ENCODE measurements at regions not wholly inside any gene's neighbourhood (a gene's known extent, or its start where the extent isn't known, plus 50 kb on each side); places are given as distances from the start of the nearest gene placed in this dataset.
"Not testable (repeated sequence)": the region's sequence is repeated elsewhere in the genome, so short reads cannot be mapped to it uniquely, and the experiment has no call there.

DNA sequence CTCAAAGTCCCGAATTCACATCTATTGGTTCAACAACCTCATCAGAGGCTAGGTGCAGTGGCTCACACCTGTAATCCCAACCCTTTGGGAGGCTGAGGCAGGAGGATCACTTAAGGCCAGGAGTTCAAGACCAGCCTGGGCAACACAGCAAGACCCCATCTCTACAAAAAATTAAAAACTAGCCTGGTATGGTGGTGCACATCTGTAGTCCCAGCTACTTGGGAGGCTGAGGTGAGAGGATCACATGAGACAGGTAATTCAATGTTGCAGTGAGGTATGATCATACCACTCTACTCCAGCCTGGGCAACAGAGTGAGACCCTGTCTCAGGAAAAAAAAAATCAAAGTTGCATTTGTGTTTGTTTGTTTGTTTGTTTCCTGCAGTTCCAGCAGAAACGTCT, 80.1 kb upstream of the RAI2 start:
- TF ChIP-seq, protein P1, sequence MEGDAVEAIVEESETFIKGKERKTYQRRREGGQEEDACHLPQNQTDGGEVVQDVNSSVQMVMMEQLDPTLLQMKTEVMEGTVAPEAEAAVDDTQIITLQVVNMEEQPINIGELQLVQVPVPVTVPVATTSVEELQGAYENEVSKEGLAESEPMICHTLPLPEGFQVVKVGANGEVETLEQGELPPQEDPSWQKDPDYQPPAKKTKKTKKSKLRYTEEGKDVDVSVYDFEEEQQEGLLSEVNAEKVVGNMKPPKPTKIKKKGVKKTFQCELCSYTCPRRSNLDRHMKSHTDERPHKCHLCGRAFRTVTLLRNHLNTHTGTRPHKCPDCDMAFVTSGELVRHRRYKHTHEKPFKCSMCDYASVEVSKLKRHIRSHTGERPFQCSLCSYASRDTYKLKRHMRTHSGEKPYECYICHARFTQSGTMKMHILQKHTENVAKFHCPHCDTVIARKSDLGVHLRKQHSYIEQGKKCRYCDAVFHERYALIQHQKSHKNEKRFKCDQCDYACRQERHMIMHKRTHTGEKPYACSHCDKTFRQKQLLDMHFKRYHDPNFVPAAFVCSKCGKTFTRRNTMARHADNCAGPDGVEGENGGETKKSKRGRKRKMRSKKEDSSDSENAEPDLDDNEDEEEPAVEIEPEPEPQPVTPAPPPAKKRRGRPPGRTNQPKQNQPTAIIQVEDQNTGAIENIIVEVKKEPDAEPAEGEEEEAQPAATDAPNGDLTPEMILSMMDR (IDR thresholded peaks at IDR 0.05) = not testable (repeated sequence)
- TF ChIP-seq POLR2A (IDR thresholded peaks at IDR 0.05) = not testable (repeated sequence)
